ENCODE measurements at regions not wholly inside any gene's neighbourhood (a gene's known extent, or its start where the extent isn't known, plus 50 kb on each side); places are given as distances from the start of the nearest gene placed in this dataset.

- no peak for TF ChIP-seq POLR2A (IDR thresholded peaks at IDR 0.05; ENCODE audit: low read length)
- no peak for TF ChIP-seq GATA1 (IDR thresholded peaks at IDR 0.05; ENCODE audit: low read depth, low read length)
Measured at GRCh38 chr5:165502893-165503691, 1997.7 kb downstream of the MAT2B start.
